GM23248 (cell line): ENCODE measurements at regions not wholly inside any gene's neighbourhood (a gene's known extent, or its start where the extent isn't known, plus 50 kb on each side); places are given as distances from the start of the nearest gene placed in this dataset.

Experiments used
- EZH2 ChIP-seq: fragments of 200-600 bp; sonication (generic); IDR thresholded peaks from 2 replicates; pipeline ENCODE4 v1.6.1; 2018; ENCODE audit warnings: antibody characterized with exemption, mild to moderate bottlenecking; ENCODE audit not compliant: insufficient read depth, poor library complexity, severe bottlenecking
- EZH2phosphoT487 ChIP-seq: fragments of 200-600 bp; sonication (generic); IDR thresholded peaks from 2 replicates; pipeline ENCODE4 v1.6.1; 2018; ENCODE audit warnings: antibody characterized with exemption, moderate library complexity, mild to moderate bottlenecking, low read depth; ENCODE audit not compliant: insufficient read depth

GRCh38 chr18:40058811-40059570 is 1896.0 kb upstream of the PIK3C3 start:
- TF ChIP-seq EZH2 (no peak), EZH2phosphoT487 (no peak)
